Ishikawa (cell line): ENCODE measurements at regions not wholly inside any gene's neighbourhood (a gene's known extent, or its start where the extent isn't known, plus 50 kb on each side); places are given as distances from the start of the nearest gene placed in this dataset.
A peak's percentile ranks its signal among the peaks of the same experiment; 100 is the strongest.

Experiments used
- CEBPB ChIP-seq: IDR thresholded peaks from 2 replicates; pipeline ENCODE4 v1.6.1; 2012
- CREB1 ChIP-seq: IDR thresholded peaks from 2 replicates; pipeline ENCODE4 v1.6.1; 2012; ENCODE audit warnings: low read depth
- EGR1 ChIP-seq: IDR thresholded peaks from 2 replicates; pipeline ENCODE4 v1.6.1; 2012
- EP300 ChIP-seq: IDR thresholded peaks from 2 replicates; pipeline ENCODE4 v1.6.1; 2012; ENCODE audit warnings: borderline replicate concordance
- FOXM1 ChIP-seq: IDR thresholded peaks from 2 replicates; pipeline ENCODE4 v1.6.1; 2012; ENCODE audit warnings: low read depth, borderline replicate concordance
- NFIC ChIP-seq: IDR thresholded peaks from 2 replicates; pipeline ENCODE4 v1.6.1; 2012
- RAD21 ChIP-seq: IDR thresholded peaks from 2 replicates; pipeline ENCODE4 v1.6.1; 2012; ENCODE audit warnings: low read depth
- REST ChIP-seq: IDR thresholded peaks from 2 replicates; pipeline ENCODE4 v1.6.1; 2012; ENCODE audit warnings: low read depth, mild to moderate bottlenecking
- TAF1 ChIP-seq: IDR thresholded peaks from 2 replicates; pipeline ENCODE4 v1.6.1; 2012; ENCODE audit warnings: low read depth, mild to moderate bottlenecking
- TCF12 ChIP-seq: IDR thresholded peaks from 2 replicates; pipeline ENCODE4 v1.6.1; 2012; ENCODE audit warnings: low read depth
- TEAD4 ChIP-seq: IDR thresholded peaks from 2 replicates; pipeline ENCODE4 v1.6.1; 2012
- YY1 ChIP-seq: IDR thresholded peaks from 2 replicates; pipeline ENCODE4 v1.6.1; 2012; ENCODE audit warnings: low read depth
- ZBTB7A ChIP-seq: IDR thresholded peaks from 2 replicates; pipeline ENCODE4 v1.6.1; 2012; ENCODE audit warnings: low read depth
- TF ChIP-seq, protein P1 (sequence below): IDR thresholded peaks from 2 replicates; pipeline ENCODE4 v1.6.1; 2012
- TF ChIP-seq, protein P2 (sequence below): IDR thresholded peaks from 2 replicates; pipeline ENCODE4 v1.6.1; 2012

DNA sequence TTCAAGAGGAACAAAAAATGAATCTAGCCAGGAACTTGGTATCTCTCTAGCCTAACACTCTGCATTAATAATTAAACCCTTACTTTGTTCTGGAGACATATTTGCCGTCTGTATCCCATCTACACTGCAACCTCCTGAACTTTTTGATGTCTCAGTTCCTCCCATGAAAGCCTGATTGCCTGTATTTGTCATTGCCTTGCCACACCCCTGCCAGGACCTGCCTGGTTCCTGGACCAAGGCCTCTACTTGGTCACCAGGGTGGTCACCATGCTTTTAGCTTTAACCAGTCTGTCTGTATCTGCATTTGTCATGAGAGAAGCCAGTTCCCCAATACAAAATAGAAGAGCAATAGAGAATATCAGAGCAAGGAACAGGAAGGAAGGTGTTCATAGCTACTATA lies 58.8 kb upstream of the NOL4 start:
- TF ChIP-seq TEAD4 (no peak), EGR1 (no peak), CEBPB (no peak), TCF12 (no peak), YY1 (no peak), EP300 (no peak), FOXM1 (no peak), TAF1 (no peak), RAD21 (no peak), REST (no peak), CREB1 (no peak), ZBTB7A (no peak), NFIC (no peak)
- TF ChIP-seq, protein P1, sequence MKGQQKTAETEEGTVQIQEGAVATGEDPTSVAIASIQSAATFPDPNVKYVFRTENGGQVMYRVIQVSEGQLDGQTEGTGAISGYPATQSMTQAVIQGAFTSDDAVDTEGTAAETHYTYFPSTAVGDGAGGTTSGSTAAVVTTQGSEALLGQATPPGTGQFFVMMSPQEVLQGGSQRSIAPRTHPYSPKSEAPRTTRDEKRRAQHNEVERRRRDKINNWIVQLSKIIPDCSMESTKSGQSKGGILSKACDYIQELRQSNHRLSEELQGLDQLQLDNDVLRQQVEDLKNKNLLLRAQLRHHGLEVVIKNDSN, result no peak
- TF ChIP-seq, protein P2, sequence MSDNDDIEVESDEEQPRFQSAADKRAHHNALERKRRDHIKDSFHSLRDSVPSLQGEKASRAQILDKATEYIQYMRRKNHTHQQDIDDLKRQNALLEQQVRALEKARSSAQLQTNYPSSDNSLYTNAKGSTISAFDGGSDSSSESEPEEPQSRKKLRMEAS, result no peak

DNA sequence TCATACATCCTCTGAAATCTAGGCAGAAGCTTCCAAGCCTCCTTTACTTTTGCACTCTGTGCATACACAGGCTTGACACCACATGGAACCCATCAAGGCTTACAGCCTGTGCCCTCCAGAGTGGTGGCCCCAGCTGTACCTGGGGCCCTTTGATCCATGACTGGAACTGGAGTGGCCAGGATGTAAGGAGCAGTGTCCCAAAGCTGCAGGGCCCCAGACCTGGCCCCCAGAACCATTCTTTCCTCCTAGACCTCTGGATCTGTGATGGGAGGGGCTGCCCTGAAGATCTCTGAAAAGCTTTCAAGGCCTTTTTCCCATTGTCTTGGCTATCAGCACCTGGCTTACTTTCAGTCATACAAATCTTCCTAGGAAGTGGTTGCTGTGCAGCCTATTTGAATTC lies 63.1 kb upstream of the NOL4 start:
- no peak for TF ChIP-seq NFIC
- no peak for TF ChIP-seq REST
- TF ChIP-seq YY1, result no peak
- TF ChIP-seq, protein P1, result no peak
- TF ChIP-seq TAF1, result no peak
- no peak for TF ChIP-seq TCF12
- no peak for TF ChIP-seq ZBTB7A
- TF ChIP-seq, protein P2, result no peak
- no peak for TF ChIP-seq EGR1
- no peak for TF ChIP-seq TEAD4
- TF ChIP-seq FOXM1, result no peak
- no peak for TF ChIP-seq RAD21
- TF ChIP-seq EP300, result no peak
- TF ChIP-seq CEBPB, result no peak
- no peak for TF ChIP-seq CREB1

GRCh38 chr18:34292594-34292993 lies 67.9 kb upstream of the NOL4 start:
- TF ChIP-seq CEBPB, result peak; percentile 34; the same call in 1 of the 2 replicates
- TF ChIP-seq, protein P1, result no peak

DNA sequence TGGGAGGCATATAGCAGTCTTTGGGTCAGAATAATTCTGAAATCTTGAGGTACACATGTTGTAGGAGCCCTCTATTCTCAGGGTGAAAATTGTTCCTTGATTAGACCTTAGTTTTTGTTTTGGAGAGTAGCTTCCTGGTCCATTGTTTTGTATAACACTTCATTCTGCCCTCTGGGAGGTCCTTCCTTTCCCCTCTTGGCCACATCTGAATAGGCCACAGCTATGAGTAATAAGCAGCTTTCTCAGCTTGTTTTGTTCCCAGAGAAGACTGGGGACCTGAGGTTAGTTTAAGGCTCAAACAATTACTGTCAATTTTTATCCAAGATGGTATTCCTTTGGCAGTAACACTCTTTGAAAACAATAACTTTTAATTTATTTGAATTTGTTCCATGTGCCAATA lies 72.6 kb upstream of the NOL4 start:
- TF ChIP-seq CREB1 (no peak), RAD21 (no peak), NFIC (no peak), CEBPB (no peak), FOXM1 (no peak), REST (no peak)
- TF ChIP-seq, protein P1, result no peak
